Activated naive CD4-positive, alpha-beta T cell treated with anti-CD3 and anti-CD28 coated beads, Interleukin-2, amount 10 ng/mL, durations not matched to agents 7 days and 5 days (primary cell): ENCODE measurements at regions not wholly inside any gene's neighbourhood (a gene's known extent, or its start where the extent isn't known, plus 50 kb on each side); places are given as distances from the start of the nearest gene placed in this dataset.

ENCODE experiments used
- CTCF ChIA-PET: fragments of 350-600 bp; sonication (Branson Sonifier 250); formaldehyde crosslinking; loops from one replicate; lab custom pipeline; 2021; ENCODE audit warnings: antibody characterized with exemption; lab: Charles Lee
- DNase-seq: peaks from one replicate; pipeline ENCODE4 v3.0.0-alpha.2; 2020
- H3K27ac Mint-ChIP-seq: one replicate; pipeline ENCODE4 v1.8.0; 2021; ENCODE audit warnings: mild to moderate bottlenecking, moderate library complexity, mixed read lengths
- H3K27me3 Mint-ChIP-seq: one replicate; pipeline ENCODE4 v1.8.0; 2021; ENCODE audit warnings: mild to moderate bottlenecking, mixed read lengths
- H3K36me3 Mint-ChIP-seq: one replicate; pipeline ENCODE4 v1.8.0; 2021; ENCODE audit warnings: mixed read lengths
- H3K4me1 Mint-ChIP-seq: one replicate; pipeline ENCODE4 v1.8.0; 2021; ENCODE audit warnings: mixed read lengths
- H3K4me3 Mint-ChIP-seq: one replicate; pipeline ENCODE4 v1.8.0; 2021; ENCODE audit warnings: mild to moderate bottlenecking, moderate library complexity, mixed read lengths
- H3K9me3 Mint-ChIP-seq: one replicate; pipeline ENCODE4 v1.8.0; 2021; ENCODE audit warnings: mixed read lengths

- Mint-ChIP-seq H3K27ac (no peak overlapping the region), H3K27me3 (peaks cover 5% of the 10 kb centered on the region), H3K4me1 (peaks cover 6% of the 10 kb centered on the region), H3K9me3 (no peaks in the 10 kb centered on the region), H3K36me3 (no peaks in the 10 kb centered on the region), H3K4me3 (no peak overlapping the region)
- DNase-seq = no peak
- CTCF ChIA-PET = interaction anchor here (0.8 kb wide), 1 partner anchor 13 kb away, joined by 3 read pairs; no protein-coding TSS in a partner anchor
These were observed 98.9 kb downstream of the RPS29 start for GRCh38 chr14:49487238-49487637.

GRCh38 chr14:49485290-49485689 lies 100.9 kb downstream of the RPS29 start:
- Mint-ChIP-seq H3K36me3 (no peaks in the 10 kb centered on the region), H3K27ac (no peak overlapping the region), H3K9me3 (no peaks in the 10 kb centered on the region), H3K27me3 (peaks cover 5% of the 10 kb centered on the region), H3K4me3 (no peak overlapping the region), H3K4me1 (peaks cover 6% of the 10 kb centered on the region)
- DNase-seq = no peak
- CTCF ChIA-PET = interaction anchor here (1.1 to 2.1 kb wide), 5 partner anchors 9 to 23 kb away, joined by 3 to 9 read pairs (median 4); no protein-coding TSS in a partner anchor

GRCh38 chr14:49484180-49484579 lies 102.0 kb downstream of the RPS29 start:
- DNase-seq = no peak
- Mint-ChIP-seq H3K27me3 (peaks cover 2% of the 10 kb centered on the region), H3K4me1 (peaks cover 6% of the 10 kb centered on the region), H3K9me3 (no peaks in the 10 kb centered on the region), H3K27ac (no peak overlapping the region), H3K4me3 (no peak overlapping the region), H3K36me3 (no peaks in the 10 kb centered on the region)
- CTCF ChIA-PET = interaction anchor here (1.1 to 2.1 kb wide), 3 partner anchors 8 to 22 kb away, joined by 3 to 9 read pairs (median 9); no protein-coding TSS in a partner anchor

- Mint-ChIP-seq H3K27me3 (no peaks in the 10 kb centered on the region), H3K36me3 (no peaks in the 10 kb centered on the region), H3K4me3 (no peak overlapping the region), H3K27ac (no peak overlapping the region), H3K4me1 (peaks cover 6% of the 10 kb centered on the region), H3K9me3 (no peaks in the 10 kb centered on the region)
- no peak for DNase-seq
- CTCF ChIA-PET = interaction anchor here (1.6 to 2.7 kb wide), 2 partner anchors 15 to 21 kb away, joined by 8 to 9 read pairs; no protein-coding TSS in a partner anchor
These were observed 102.9 kb downstream of the RPS29 start for GRCh38 chr14:49483268-49483667.

- CTCF ChIA-PET = interaction anchor here (2.7 to 6.6 kb wide), 2 partner anchors 17 to 19 kb away, joined by 8 to 30 read pairs; no protein-coding TSS in a partner anchor
- no peak for DNase-seq
- no peaks in the 10 kb centered on the region for H3K27me3 Mint-ChIP-seq
- H3K9me3 Mint-ChIP-seq = no peaks in the 10 kb centered on the region
- H3K27ac Mint-ChIP-seq = no peak overlapping the region
- H3K4me3 Mint-ChIP-seq = no peak overlapping the region
- peaks cover 6% of the 10 kb centered on the region for H3K4me1 Mint-ChIP-seq
- H3K36me3 Mint-ChIP-seq = no peaks in the 10 kb centered on the region
These were observed 105.1 kb downstream of the RPS29 start for GRCh38 chr14:49480979-49481498.

GRCh38 chr14:49480053-49480760 lies 106.0 kb downstream of the RPS29 start:
- Mint-ChIP-seq H3K27me3 (peaks cover 3% of the 10 kb centered on the region), H3K36me3 (no peaks in the 10 kb centered on the region), H3K9me3 (no peaks in the 10 kb centered on the region), H3K27ac (no peak overlapping the region), H3K4me1 (peaks cover 6% of the 10 kb centered on the region), H3K4me3 (no peak overlapping the region)
- CTCF ChIA-PET = interaction anchor here (6.6 kb wide), 1 partner anchor 19 kb away, joined by 30 read pairs; no protein-coding TSS in a partner anchor
- DNase-seq = no peak

- CTCF ChIA-PET = interaction anchor here (6.6 kb wide), 1 partner anchor 18 kb away, joined by 30 read pairs; no protein-coding TSS in a partner anchor
- no peak overlapping the region for H3K4me3 Mint-ChIP-seq
- H3K27me3 Mint-ChIP-seq = peaks cover 4% of the 10 kb centered on the region
- H3K4me1 Mint-ChIP-seq = peaks cover 6% of the 10 kb centered on the region
- no peaks in the 10 kb centered on the region for H3K9me3 Mint-ChIP-seq
- no peak overlapping the region for H3K27ac Mint-ChIP-seq
- no peaks in the 10 kb centered on the region for H3K36me3 Mint-ChIP-seq
- DNase-seq = no peak
These were observed 106.7 kb downstream of the RPS29 start for GRCh38 chr14:49479432-49479831.

GRCh38 chr14:49478784-49479183 lies 107.4 kb downstream of the RPS29 start:
- H3K36me3 Mint-ChIP-seq = no peaks in the 10 kb centered on the region
- H3K4me1 Mint-ChIP-seq = peaks cover 6% of the 10 kb centered on the region
- H3K4me3 Mint-ChIP-seq = no peak overlapping the region

GRCh38 chr14:49467091-49467490 lies 119.1 kb downstream of the RPS29 start:
- no peaks in the 10 kb centered on the region for H3K9me3 Mint-ChIP-seq
- CTCF ChIA-PET = interaction anchor here (0.6 kb wide), 1 partner anchor 119 kb away, joined by 3 read pairs; no protein-coding TSS in a partner anchor
- H3K4me1 Mint-ChIP-seq = no peaks in the 10 kb centered on the region
- no peak overlapping the region for H3K27ac Mint-ChIP-seq
- H3K27me3 Mint-ChIP-seq = peaks cover 7% of the 10 kb centered on the region
- DNase-seq = no peak
- no peak overlapping the region for H3K4me3 Mint-ChIP-seq
- H3K36me3 Mint-ChIP-seq = no peaks in the 10 kb centered on the region

More at GRCh38 chr14:49478784-49479183, 107.4 kb downstream of the RPS29 start:
- CTCF ChIA-PET = interaction anchor here (6.6 kb wide), 1 partner anchor 17 kb away, joined by 30 read pairs; no protein-coding TSS in a partner anchor
- no peak for DNase-seq
- peaks cover 4% of the 10 kb centered on the region for H3K27me3 Mint-ChIP-seq
- no peaks in the 10 kb centered on the region for H3K9me3 Mint-ChIP-seq
- no peak overlapping the region for H3K27ac Mint-ChIP-seq

GRCh38 chr14:49464885-49465284 lies 121.3 kb downstream of the RPS29 start:
- no peak overlapping the region for H3K27ac Mint-ChIP-seq
- no peaks in the 10 kb centered on the region for H3K9me3 Mint-ChIP-seq
- CTCF ChIA-PET = interaction anchor here (7.6 kb wide), 1 partner anchor 33 kb away, joined by 79 read pairs; no protein-coding TSS in a partner anchor
- no peak for DNase-seq
- no peaks in the 10 kb centered on the region for H3K4me1 Mint-ChIP-seq
- H3K4me3 Mint-ChIP-seq = no peak overlapping the region
- peaks cover 9% of the 10 kb centered on the region for H3K27me3 Mint-ChIP-seq
- no peaks in the 10 kb centered on the region for H3K36me3 Mint-ChIP-seq

- Mint-ChIP-seq H3K9me3 (no peaks in the 10 kb centered on the region), H3K36me3 (no peaks in the 10 kb centered on the region), H3K27me3 (peaks cover 11% of the 10 kb centered on the region), H3K4me1 (no peaks in the 10 kb centered on the region), H3K4me3 (no peak overlapping the region), H3K27ac (no peak overlapping the region)
- CTCF ChIA-PET = interaction anchor here (4.7 to 7.6 kb wide), 2 partner anchors 16 to 35 kb away, joined by 30 to 79 read pairs; no protein-coding TSS in a partner anchor
- no peak for DNase-seq
These were observed 123.0 kb downstream of the RPS29 start for GRCh38 chr14:49463146-49463545.

- Mint-ChIP-seq H3K9me3 (no peaks in the 10 kb centered on the region), H3K4me1 (no peaks in the 10 kb centered on the region), H3K27me3 (peaks cover 7% of the 10 kb centered on the region), H3K36me3 (no peaks in the 10 kb centered on the region), H3K4me3 (no peak overlapping the region), H3K27ac (no peak overlapping the region)
- CTCF ChIA-PET = interaction anchor here (0.6 to 7.6 kb wide), 29 partner anchors 9 to 1180 kb away, joined by 3 to 79 read pairs (median 4); partner anchors contain the start of genes MGAT2, NEMF and RPL36AL
- peak; percentile 66 for DNase-seq
These were observed 124.4 kb downstream of the RPS29 start for GRCh38 chr14:49461529-49462401.

- no peak for DNase-seq
- no peaks in the 10 kb centered on the region for H3K36me3 Mint-ChIP-seq
- no peaks in the 10 kb centered on the region for H3K4me1 Mint-ChIP-seq
- no peaks in the 10 kb centered on the region for H3K9me3 Mint-ChIP-seq
- peaks cover 7% of the 10 kb centered on the region for H3K27me3 Mint-ChIP-seq
- H3K27ac Mint-ChIP-seq = no peak overlapping the region
- H3K4me3 Mint-ChIP-seq = no peak overlapping the region
- CTCF ChIA-PET = interaction anchor here (1.1 to 7.6 kb wide), 10 partner anchors 9 to 368 kb away, joined by 4 to 79 read pairs (median 6); partner anchors contain the start of genes MGAT2 and RPL36AL
These were observed 125.5 kb downstream of the RPS29 start for GRCh38 chr14:49460662-49461061.
